ENCODE measurements at regions not wholly inside any gene's neighbourhood (a gene's known extent, or its start where the extent isn't known, plus 50 kb on each side); places are given as distances from the start of the nearest gene placed in this dataset.
"Not testable (repeated sequence)": the region's sequence is repeated elsewhere in the genome, so short reads cannot be mapped to it uniquely, and the experiment has no call there.

DNA sequence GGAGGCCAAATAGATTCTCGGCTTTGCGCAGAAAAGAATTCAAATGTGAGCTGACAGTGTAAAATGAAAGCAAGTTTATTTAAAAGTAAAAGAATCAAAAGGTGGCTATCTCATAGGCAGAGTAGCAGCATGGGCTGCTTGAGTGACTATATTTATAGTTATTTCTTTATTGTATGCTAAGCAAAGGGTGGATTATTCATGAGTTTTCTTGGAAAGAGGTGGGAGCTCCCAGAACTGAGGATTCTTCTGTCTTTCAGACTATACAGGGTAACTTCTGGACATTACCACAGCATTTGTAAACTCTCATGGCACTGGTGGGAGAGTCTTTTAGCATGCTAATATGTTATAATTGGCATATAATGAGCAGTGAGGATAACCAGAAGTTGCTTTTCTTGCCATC is 659.9 kb downstream of the RWDD3 start:
- Mint-ChIP-seq H3K4me1 (ENCODE audit: low read depth) (no peaks in the 10 kb centered on the region), H3K9me3 (peaks cover 18% of the 10 kb centered on the region), H3K27me3 (ENCODE audit: low read depth) (no peaks in the 10 kb centered on the region), H3K27ac (no peak overlapping the region), H3K4me3 (ENCODE audit: low read depth) (no peak overlapping the region), H3K36me3 (ENCODE audit: low read depth) (no peaks in the 10 kb centered on the region)
- intact Hi-C loops (cut with micrococcal nuclease), result no loop called here
- DNase-seq (ENCODE audit: low spot score), result no peak

DNA sequence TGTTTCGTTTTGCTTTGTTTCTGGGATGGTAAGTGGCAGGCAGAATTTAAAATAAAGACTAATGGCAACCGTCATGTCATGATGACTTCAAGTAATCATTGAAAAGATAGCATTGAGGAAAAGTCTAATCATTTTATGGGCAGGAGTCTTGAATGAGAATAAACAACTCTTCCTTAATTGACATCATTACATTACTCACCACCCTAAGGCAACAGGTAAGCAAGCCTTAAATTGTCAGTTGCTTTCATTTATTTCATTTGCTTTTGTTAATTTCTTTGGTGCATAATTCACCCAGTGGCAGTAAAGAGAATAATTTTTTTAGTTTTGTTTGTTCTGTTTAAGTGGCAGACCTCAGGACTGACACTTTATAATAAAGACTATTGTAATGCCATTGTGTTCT is 669.0 kb downstream of the RWDD3 start:
- DNase-seq (ENCODE audit: low spot score), result no peak
- H3K27me3 Mint-ChIP-seq (ENCODE audit: low read depth), result no peaks in the 10 kb centered on the region
- no peak overlapping the region for H3K4me3 Mint-ChIP-seq (ENCODE audit: low read depth)
- peaks cover 16% of the 10 kb centered on the region for H3K9me3 Mint-ChIP-seq
- H3K4me1 Mint-ChIP-seq (ENCODE audit: low read depth), result no peaks in the 10 kb centered on the region
- no peaks in the 10 kb centered on the region for H3K36me3 Mint-ChIP-seq (ENCODE audit: low read depth)
- intact Hi-C loops (cut with micrococcal nuclease), result no loop called here
- H3K27ac Mint-ChIP-seq, result no peak overlapping the region

DNA sequence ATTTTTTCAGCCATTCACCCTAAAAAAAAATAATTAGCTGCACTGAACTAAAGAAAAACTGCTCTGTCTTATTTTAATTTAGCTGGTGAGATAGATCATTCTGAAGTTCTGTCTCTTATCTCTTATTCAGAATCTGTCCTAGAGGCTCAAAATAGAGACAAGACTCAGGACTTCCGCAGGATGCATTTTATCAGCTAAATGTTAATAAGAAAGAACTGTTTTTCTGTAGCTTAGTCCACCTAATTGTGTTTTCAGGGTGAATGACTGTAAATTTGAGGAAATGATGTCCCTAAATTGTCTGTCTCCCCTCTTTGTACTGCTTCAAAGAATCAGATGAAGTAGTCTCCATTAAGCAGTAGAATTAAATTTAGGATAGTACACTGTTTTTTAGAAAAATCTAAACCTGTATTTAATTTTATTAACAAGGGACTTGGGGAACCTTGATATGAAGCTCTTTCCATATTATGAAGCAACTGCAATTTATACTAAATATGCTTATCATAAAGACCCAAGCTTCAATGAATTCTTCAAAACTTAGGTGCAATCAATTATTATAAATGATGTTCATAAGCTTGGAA is 671.9 kb downstream of the RWDD3 start:
- intact Hi-C loops (cut with micrococcal nuclease), result no loop called here
- Mint-ChIP-seq H3K4me3 (ENCODE audit: low read depth) (no peak overlapping the region), H3K9me3 (peaks cover 19% of the 10 kb centered on the region), H3K36me3 (ENCODE audit: low read depth) (no peaks in the 10 kb centered on the region), H3K27ac (no peak overlapping the region), H3K4me1 (ENCODE audit: low read depth) (no peaks in the 10 kb centered on the region), H3K27me3 (ENCODE audit: low read depth) (no peaks in the 10 kb centered on the region)
- no peak for DNase-seq (ENCODE audit: low spot score)

DNA sequence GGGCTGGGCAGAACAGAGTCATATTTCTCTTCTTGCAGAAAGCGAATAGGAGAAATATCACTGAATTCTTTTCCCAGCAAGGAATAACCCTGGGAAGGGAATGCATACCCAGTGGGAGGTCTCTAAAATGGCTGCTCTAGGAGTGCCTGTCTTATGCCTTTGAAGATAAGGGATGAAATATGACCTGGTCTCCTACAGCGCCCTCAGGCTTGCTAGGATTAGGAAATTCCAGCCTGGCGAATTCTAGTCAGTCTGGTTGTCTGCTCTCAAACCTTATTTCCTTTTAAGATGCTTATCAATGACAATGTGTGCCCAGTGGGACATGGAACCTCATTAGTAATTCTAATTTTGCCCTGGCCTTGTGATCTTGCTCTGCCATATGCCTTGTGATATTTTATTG is 677.7 kb downstream of the RWDD3 start:
- H3K4me3 Mint-ChIP-seq (ENCODE audit: low read depth); H3K27me3 Mint-ChIP-seq (ENCODE audit: low read depth); H3K27ac Mint-ChIP-seq; H3K36me3 Mint-ChIP-seq (ENCODE audit: low read depth); DNase-seq (ENCODE audit: low spot score); H3K4me1 Mint-ChIP-seq (ENCODE audit: low read depth); intact Hi-C loops (cut with micrococcal nuclease): not testable (repeated sequence)
- peaks cover 16% of the 10 kb centered on the region for H3K9me3 Mint-ChIP-seq

DNA sequence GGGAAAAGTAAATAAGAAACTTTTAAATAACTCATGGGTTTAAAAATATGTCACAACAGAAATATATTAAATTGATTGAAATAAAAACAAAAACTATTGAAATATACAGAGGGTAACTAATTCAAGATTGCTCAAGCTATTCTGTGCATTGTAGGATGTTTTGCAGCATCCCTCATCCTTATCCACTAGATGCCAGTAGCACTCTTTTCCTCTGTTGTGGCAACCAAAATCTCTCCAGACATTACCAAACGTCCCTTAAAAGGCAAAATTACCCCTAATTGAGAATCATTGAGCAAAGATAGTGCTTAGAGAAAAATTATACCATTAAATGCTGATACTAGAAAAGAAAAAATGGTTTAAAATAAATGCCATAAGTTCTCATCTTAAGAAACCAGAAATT is 682.6 kb downstream of the RWDD3 start:
- Mint-ChIP-seq H3K27me3 (ENCODE audit: low read depth) (no peaks in the 10 kb centered on the region), H3K4me3 (ENCODE audit: low read depth) (no peak overlapping the region), H3K4me1 (ENCODE audit: low read depth) (no peaks in the 10 kb centered on the region), H3K36me3 (ENCODE audit: low read depth) (no peaks in the 10 kb centered on the region), H3K27ac (no peak overlapping the region), H3K9me3 (peaks cover 13% of the 10 kb centered on the region)
- intact Hi-C loops (cut with micrococcal nuclease), result no loop called here
- DNase-seq (ENCODE audit: low spot score), result no peak

DNA sequence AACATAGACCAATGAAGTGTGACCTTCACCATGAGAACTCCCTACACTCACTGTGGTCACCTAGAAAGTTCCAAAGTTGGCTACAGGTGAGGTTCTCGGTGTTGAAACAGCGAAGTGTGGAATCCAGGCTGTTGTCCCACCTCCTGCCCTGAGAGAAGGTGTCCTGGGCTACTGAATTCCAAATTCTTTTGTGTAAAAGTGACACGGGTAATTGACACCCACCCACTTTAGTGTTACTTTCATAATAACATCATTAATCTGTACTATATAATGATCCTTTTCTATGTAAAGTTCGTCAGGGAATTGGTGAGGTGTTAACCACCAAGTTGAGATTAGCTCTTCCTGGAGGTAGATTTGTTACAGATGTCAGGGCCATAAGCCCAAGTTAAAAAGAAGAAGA is 690.7 kb downstream of the RWDD3 start:
- no peak for DNase-seq (ENCODE audit: low spot score)
- intact Hi-C loops (cut with micrococcal nuclease), result no loop called here
- Mint-ChIP-seq H3K9me3 (peaks cover 5% of the 10 kb centered on the region), H3K4me1 (ENCODE audit: low read depth) (no peaks in the 10 kb centered on the region), H3K36me3 (ENCODE audit: low read depth) (no peaks in the 10 kb centered on the region), H3K27ac (no peak overlapping the region), H3K27me3 (ENCODE audit: low read depth) (no peaks in the 10 kb centered on the region), H3K4me3 (ENCODE audit: low read depth) (no peak overlapping the region)

DNA sequence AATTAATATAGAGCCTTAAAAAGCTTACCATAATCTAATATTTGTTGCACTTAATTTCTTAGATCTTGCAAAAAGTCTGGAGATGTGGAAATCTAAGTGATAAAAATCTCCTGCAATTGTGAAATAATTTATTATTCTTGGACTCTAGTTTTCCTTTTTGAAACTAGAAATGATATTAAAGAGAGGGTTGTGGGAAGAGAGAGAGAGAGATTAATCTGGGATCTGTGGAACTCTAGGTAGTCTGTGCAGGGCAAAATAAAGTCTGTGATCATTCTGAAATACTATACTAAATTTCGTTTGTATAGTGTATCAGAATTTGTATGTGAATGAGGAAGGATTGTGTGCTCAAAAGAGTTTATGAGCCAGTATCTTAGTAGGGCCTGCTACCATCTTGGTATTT is 692.3 kb downstream of the RWDD3 start:
- no peak overlapping the region for H3K27ac Mint-ChIP-seq
- H3K4me1 Mint-ChIP-seq (ENCODE audit: low read depth), result no peaks in the 10 kb centered on the region

DNA sequence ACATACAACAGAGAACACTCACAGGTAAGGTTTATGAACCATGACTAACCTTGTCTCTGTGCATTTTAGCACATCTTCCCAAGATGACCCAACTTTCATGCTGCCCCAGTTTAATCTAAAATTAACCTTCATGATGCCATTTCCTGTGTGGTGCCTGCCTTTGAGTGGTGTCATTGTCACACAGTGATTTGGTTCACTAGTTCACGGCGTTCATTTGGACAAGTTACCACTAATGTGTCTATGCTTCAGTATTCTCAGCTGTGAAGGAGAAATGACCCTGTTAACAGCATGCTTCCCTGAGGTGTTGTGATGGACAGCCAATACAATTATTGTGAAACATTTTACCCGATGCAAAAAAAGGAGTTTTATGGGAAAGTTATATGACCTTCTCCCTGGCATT is 693.1 kb downstream of the RWDD3 start:
- H3K27me3 Mint-ChIP-seq (ENCODE audit: low read depth), result no peaks in the 10 kb centered on the region
- no peak for DNase-seq (ENCODE audit: low spot score)
- intact Hi-C loops (cut with micrococcal nuclease), result no loop called here
- H3K36me3 Mint-ChIP-seq (ENCODE audit: low read depth), result no peaks in the 10 kb centered on the region
- no peak overlapping the region for H3K4me3 Mint-ChIP-seq (ENCODE audit: low read depth)
- H3K4me1 Mint-ChIP-seq (ENCODE audit: low read depth), result no peaks in the 10 kb centered on the region
- no peak overlapping the region for H3K27ac Mint-ChIP-seq
- peaks cover 8% of the 10 kb centered on the region for H3K9me3 Mint-ChIP-seq

More for the DNA sequence above, 692.3 kb downstream of the RWDD3 start:
- Mint-ChIP-seq H3K36me3 (ENCODE audit: low read depth) (no peaks in the 10 kb centered on the region), H3K4me3 (ENCODE audit: low read depth) (no peak overlapping the region), H3K9me3 (peaks cover 7% of the 10 kb centered on the region), H3K27me3 (ENCODE audit: low read depth) (no peaks in the 10 kb centered on the region)
- DNase-seq (ENCODE audit: low spot score), result no peak
- intact Hi-C loops (cut with micrococcal nuclease), result no loop called here

DNA sequence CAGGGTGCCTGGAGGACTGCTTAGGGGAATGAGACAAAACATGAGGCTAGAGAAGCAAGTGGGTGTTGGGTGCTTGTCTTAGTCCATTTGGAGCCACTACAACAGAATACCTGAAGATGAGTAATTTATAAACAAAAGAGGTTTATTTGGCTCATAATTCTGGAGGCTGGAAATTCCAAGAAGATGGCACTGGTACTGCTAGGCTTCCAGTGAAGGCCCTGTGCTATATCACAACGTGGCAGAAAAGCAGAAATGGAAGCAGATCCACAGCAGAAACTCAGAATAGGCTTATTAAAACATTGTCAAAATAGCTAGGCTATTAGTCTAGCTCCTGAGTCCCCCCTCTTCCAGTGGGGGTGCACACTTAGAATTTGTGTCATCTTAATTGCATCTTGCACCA is 701.7 kb downstream of the RWDD3 start:
- Mint-ChIP-seq H3K4me1 (ENCODE audit: low read depth) (no peaks in the 10 kb centered on the region), H3K9me3 (peaks cover 8% of the 10 kb centered on the region), H3K27ac (no peak overlapping the region), H3K27me3 (ENCODE audit: low read depth) (no peaks in the 10 kb centered on the region), H3K36me3 (ENCODE audit: low read depth) (no peaks in the 10 kb centered on the region), H3K4me3 (ENCODE audit: low read depth) (no peak overlapping the region)
- intact Hi-C loops (cut with micrococcal nuclease), result no loop called here
- no peak for DNase-seq (ENCODE audit: low spot score)

DNA sequence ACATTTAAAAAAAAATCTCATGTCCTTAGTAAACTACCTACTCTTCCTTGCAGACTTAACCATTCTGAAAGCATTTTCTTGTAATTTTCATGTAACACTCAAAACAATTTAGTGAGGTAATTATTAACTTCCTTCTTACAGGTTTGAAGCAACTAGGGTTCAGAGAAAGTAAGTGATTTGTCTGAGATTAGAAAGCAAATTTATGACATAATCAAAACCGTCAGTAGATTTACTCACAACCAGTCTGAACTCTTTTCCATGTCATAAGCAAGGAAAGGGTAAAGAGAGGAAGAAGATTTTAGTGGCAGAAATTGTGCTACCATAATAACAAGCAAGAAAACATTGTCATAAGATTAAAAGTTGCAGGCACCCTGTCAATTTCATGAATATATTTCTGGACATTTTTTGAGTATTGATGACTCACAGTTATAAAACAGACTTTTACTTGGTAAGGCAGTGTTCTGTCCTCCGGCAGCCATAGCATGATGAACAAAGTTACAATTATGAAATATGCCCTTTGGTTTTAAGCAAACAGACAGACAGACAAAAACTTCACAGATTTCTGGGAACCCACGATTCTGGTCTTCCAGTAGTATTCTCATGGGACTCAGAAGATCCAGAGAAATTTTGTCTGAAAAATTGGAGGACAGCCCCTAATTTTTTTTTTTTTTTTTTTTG is 707.2 kb downstream of the RWDD3 start:
- Mint-ChIP-seq H3K27ac (no peak overlapping the region), H3K4me1 (ENCODE audit: low read depth) (no peaks in the 10 kb centered on the region), H3K36me3 (ENCODE audit: low read depth) (no peaks in the 10 kb centered on the region), H3K4me3 (ENCODE audit: low read depth) (no peak overlapping the region), H3K9me3 (no peaks in the 10 kb centered on the region), H3K27me3 (ENCODE audit: low read depth) (no peaks in the 10 kb centered on the region)
- no peak for DNase-seq (ENCODE audit: low spot score)
- intact Hi-C loops (cut with micrococcal nuclease), result no loop called here

DNA sequence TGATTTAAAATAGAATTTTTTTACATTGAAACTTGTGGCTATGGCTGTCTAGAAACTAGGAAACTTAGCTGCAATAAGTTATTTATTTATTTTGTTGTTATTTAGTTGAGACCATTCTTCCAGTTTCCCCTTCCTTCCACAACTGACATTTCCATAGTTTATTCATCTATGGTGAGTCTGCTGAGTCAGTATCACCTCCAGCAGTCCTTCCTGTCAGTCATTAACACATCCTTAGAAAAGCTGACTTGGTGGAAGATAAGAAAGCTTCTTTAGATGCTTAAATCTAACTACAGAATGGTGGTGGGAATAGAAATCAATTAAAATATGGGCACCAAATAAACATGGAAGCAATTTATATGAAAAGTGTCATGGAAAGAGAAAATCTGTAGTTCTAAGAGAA is 714.0 kb downstream of the RWDD3 start:
- H3K9me3 Mint-ChIP-seq, result no peaks in the 10 kb centered on the region
- DNase-seq (ENCODE audit: low spot score), result no peak
- no peaks in the 10 kb centered on the region for H3K4me1 Mint-ChIP-seq (ENCODE audit: low read depth)
- H3K36me3 Mint-ChIP-seq (ENCODE audit: low read depth), result no peaks in the 10 kb centered on the region
- no peaks in the 10 kb centered on the region for H3K27me3 Mint-ChIP-seq (ENCODE audit: low read depth)
- no peak overlapping the region for H3K4me3 Mint-ChIP-seq (ENCODE audit: low read depth)
- intact Hi-C loops (cut with micrococcal nuclease), result no loop called here
- no peak overlapping the region for H3K27ac Mint-ChIP-seq

DNA sequence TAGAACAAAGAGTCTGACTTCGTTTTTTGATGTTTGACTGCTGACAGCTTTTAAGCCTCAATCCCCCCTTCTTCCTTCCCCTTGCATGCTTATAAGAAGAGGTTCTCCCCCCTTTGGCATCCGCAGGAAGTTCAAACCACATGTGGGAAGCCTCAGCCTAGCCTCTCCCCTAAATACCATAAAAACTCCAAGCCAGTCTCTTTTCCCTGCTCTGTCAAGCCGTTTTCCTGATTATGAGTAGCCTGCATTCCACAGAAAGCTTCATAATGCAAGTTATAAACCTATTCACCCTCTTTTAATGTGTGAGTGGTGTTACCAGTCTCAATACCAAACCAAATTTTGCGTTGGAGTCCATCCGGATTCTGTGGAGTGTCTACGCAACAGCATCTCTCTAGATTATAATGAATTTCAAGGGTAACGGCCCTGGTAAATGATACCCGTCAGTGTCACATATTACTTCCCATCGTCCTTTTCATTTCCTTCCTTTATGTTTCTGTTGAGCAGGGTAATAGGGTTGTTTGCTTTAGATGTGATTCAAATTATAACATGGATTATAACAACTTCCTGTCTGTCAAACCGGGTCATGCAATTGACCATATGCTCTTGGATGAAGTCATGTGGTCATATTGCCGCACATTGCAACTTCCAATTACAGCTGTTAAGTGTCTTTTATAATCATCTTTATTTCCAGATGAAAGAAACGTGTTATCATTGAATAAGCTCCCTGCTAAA is 717.5 kb downstream of the RWDD3 start:
- Mint-ChIP-seq H3K27ac (no peak overlapping the region), H3K9me3 (peaks cover under 1% of the 10 kb centered on the region), H3K4me1 (ENCODE audit: low read depth) (no peaks in the 10 kb centered on the region), H3K36me3 (ENCODE audit: low read depth) (no peaks in the 10 kb centered on the region), H3K27me3 (ENCODE audit: low read depth) (no peaks in the 10 kb centered on the region), H3K4me3 (ENCODE audit: low read depth) (no peak overlapping the region)
- no peak for DNase-seq (ENCODE audit: low spot score)
- intact Hi-C loops (cut with micrococcal nuclease), result no loop called here

DNA sequence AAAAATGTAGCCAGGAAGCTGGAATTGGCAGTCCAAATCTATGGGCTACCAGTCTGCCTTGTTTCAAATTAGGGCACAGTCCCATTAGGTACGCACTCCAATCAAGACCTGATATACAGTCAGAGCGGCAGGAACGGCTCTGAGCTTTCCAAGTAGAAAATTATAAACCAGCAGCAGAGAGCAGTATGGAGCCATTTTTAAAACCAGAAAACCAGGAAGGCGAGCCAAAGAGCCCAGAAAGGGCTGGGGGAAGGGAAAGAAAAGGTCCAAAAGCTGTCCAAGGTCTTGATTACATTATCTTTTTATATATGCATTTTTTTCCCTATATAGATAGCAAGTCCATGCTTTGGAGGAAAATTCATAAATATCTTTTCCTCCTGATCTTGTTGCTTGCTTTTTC is 719.0 kb downstream of the RWDD3 start:
- Mint-ChIP-seq H3K9me3 (peaks cover 5% of the 10 kb centered on the region), H3K36me3 (ENCODE audit: low read depth) (no peaks in the 10 kb centered on the region), H3K4me3 (ENCODE audit: low read depth) (no peak overlapping the region), H3K4me1 (ENCODE audit: low read depth) (no peaks in the 10 kb centered on the region), H3K27ac (no peak overlapping the region), H3K27me3 (ENCODE audit: low read depth) (no peaks in the 10 kb centered on the region)
- no peak for DNase-seq (ENCODE audit: low spot score)
- intact Hi-C loops (cut with micrococcal nuclease), result no loop called here

Measured in activated T-helper 2 cell treated with anti-CD3 and anti-CD28 coated beads, Interferon-gamma antibody, Interleukin-2, Interleukin-4, amounts not matched to agents 10 μg/mL and 5 μg/mL and 100 μg/mL, durations not matched to agents 14 hours and 24 hours and 36 hours (primary cell).